WTC11 (cell line): ENCODE measurements at regions not wholly inside any gene's neighbourhood (a gene's known extent, or its start where the extent isn't known, plus 50 kb on each side); places are given as distances from the start of the nearest gene placed in this dataset.

Experiments
- CTCF ChIP-seq: fragments of 200-600 bp; IDR thresholded peaks from 2 replicates; pipeline ENCODE4 v1.8.0; 2022; ENCODE audit warnings: antibody characterized with exemption
- E2F1 ChIP-seq: sonication (generic); formaldehyde crosslinking; IDR thresholded peaks from 2 replicates; pipeline ENCODE4 v1.8.0; 2022; ENCODE audit warnings: mild to moderate bottlenecking, missing genetic modification reagents
- GABPB1 ChIP-seq: sonication (generic); formaldehyde crosslinking; IDR thresholded peaks from 2 replicates; pipeline ENCODE4 v1.8.1; 2023; ENCODE audit warnings: mild to moderate bottlenecking, missing genetic modification reagents
- OVOL2 ChIP-seq: fragments of 250-450 bp; sonication (Bioruptor Pico); IDR thresholded peaks from 2 replicates; pipeline ENCODE4 v1.9.0; 2021; ENCODE audit warnings: mild to moderate bottlenecking, borderline replicate concordance
- USF1 ChIP-seq: sonication (generic); formaldehyde crosslinking; IDR thresholded peaks from 2 replicates; pipeline ENCODE4 v1.8.0; 2022; ENCODE audit warnings: mild to moderate bottlenecking, missing genetic modification reagents
- TF ChIP-seq, protein P1 (sequence below): sonication (generic); formaldehyde crosslinking; conservative IDR thresholded peaks from 2 replicates; pipeline ENCODE4 v1.8.1; 2022; ENCODE audit warnings: mild to moderate bottlenecking, missing genetic modification reagents

GRCh38 chr11:41963406-41963805 is 504.0 kb upstream of the LRRC4C start:
- no peak for TF ChIP-seq CTCF
- TF ChIP-seq GABPB1 (CRISPR knock-in tag): no peak
- TF ChIP-seq, protein P1, sequence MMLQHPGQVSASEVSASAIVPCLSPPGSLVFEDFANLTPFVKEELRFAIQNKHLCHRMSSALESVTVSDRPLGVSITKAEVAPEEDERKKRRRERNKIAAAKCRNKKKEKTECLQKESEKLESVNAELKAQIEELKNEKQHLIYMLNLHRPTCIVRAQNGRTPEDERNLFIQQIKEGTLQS (CRISPR knock-in tag): no peak
- no peak for TF ChIP-seq OVOL2 (CRISPR knock-in tag)
- TF ChIP-seq USF1 (CRISPR knock-in tag): no peak
- no peak for TF ChIP-seq E2F1 (CRISPR knock-in tag)
